ENCODE measurements at regions not wholly inside any gene's neighbourhood (a gene's known extent, or its start where the extent isn't known, plus 50 kb on each side); places are given as distances from the start of the nearest gene placed in this dataset.
A peak's percentile ranks its signal among the peaks of the same experiment; 100 is the strongest.
"Not testable (repeated sequence)": the region's sequence is repeated elsewhere in the genome, so short reads cannot be mapped to it uniquely, and the experiment has no call there.

- ATAC-seq (peak; percentile 19), DNase-seq (peak; percentile 11 to 48 (median 26))
- Histone ChIP-seq H3K36me3 (ENCODE audit: low read depth) (no peaks in the 10 kb centered on the region), H3K4me3 (no peak overlapping the region), H3K9me3 (no peaks in the 10 kb centered on the region), H3K4me1 (ENCODE audit: low read depth) (peaks cover 3% of the 10 kb centered on the region)
- intact Hi-C loops (cut with DNase I, micrococcal nuclease), result no loop called here
- TF ChIP-seq, protein P1, sequence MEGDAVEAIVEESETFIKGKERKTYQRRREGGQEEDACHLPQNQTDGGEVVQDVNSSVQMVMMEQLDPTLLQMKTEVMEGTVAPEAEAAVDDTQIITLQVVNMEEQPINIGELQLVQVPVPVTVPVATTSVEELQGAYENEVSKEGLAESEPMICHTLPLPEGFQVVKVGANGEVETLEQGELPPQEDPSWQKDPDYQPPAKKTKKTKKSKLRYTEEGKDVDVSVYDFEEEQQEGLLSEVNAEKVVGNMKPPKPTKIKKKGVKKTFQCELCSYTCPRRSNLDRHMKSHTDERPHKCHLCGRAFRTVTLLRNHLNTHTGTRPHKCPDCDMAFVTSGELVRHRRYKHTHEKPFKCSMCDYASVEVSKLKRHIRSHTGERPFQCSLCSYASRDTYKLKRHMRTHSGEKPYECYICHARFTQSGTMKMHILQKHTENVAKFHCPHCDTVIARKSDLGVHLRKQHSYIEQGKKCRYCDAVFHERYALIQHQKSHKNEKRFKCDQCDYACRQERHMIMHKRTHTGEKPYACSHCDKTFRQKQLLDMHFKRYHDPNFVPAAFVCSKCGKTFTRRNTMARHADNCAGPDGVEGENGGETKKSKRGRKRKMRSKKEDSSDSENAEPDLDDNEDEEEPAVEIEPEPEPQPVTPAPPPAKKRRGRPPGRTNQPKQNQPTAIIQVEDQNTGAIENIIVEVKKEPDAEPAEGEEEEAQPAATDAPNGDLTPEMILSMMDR (IDR thresholded peaks at IDR 0.05), result no peak
These were observed 139.2 kb upstream of the PALM2AKAP2 start for GRCh38 chr9:109640580-109641371.

GRCh38 chr9:109641372-109641659 is 138.7 kb upstream of the PALM2AKAP2 start:
- intact Hi-C loops (cut with DNase I, micrococcal nuclease), result no loop called here
- no peak overlapping the region for H3K4me3 ChIP-seq

DNA sequence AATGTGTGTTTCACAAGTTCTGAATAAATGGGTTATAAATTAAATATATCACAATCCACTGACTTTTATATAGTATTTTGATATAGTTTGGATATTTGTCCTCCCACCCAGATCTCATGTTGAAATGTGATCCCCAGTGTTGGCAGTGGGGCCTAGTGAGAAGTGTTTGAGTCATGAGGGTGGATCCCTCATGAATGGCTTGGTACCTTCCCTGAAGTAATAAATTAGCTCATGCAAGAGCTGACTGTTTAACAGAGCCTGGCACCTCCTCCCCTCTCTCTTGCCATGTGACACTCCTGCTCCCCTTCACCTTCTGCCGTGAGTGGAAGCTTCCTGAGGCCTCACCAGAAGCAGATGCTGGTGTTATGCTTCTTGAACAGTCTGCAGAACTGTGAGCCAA is 127.9 kb upstream of the PALM2AKAP2 start:
- ATAC-seq, result no peak
- no peaks in the 10 kb centered on the region for H3K4me1 ChIP-seq (ENCODE audit: low read depth)
- TF ChIP-seq, protein P1 (IDR thresholded peaks at IDR 0.05), result no peak
- H3K4me3 ChIP-seq, result no peak overlapping the region
- no peaks in the 10 kb centered on the region for H3K9me3 ChIP-seq
- no peak for DNase-seq
- intact Hi-C loops (cut with DNase I, micrococcal nuclease), result no loop called here
- no peaks in the 10 kb centered on the region for H3K36me3 ChIP-seq (ENCODE audit: low read depth)

More at GRCh38 chr9:109641372-109641659, 138.7 kb upstream of the PALM2AKAP2 start:
- no peak for ATAC-seq
- Histone ChIP-seq H3K36me3 (ENCODE audit: low read depth) (no peaks in the 10 kb centered on the region), H3K9me3 (no peaks in the 10 kb centered on the region), H3K4me1 (ENCODE audit: low read depth) (peaks cover 3% of the 10 kb centered on the region)
- TF ChIP-seq, protein P1 (IDR thresholded peaks at IDR 0.05), result no peak
- DNase-seq, result no peak

GRCh38 chr9:109652971-109653370 is 127.0 kb upstream of the PALM2AKAP2 start:
- H3K4me3 ChIP-seq, result no peak overlapping the region
- DNase-seq (no peak), ATAC-seq (no peak)
- no peaks in the 10 kb centered on the region for H3K9me3 ChIP-seq
- no peaks in the 10 kb centered on the region for H3K36me3 ChIP-seq (ENCODE audit: low read depth)
- intact Hi-C loops (cut with DNase I, micrococcal nuclease), result no loop called here
- TF ChIP-seq, protein P1 (IDR thresholded peaks at IDR 0.05), result no peak
- no peaks in the 10 kb centered on the region for H3K4me1 ChIP-seq (ENCODE audit: low read depth)

DNA sequence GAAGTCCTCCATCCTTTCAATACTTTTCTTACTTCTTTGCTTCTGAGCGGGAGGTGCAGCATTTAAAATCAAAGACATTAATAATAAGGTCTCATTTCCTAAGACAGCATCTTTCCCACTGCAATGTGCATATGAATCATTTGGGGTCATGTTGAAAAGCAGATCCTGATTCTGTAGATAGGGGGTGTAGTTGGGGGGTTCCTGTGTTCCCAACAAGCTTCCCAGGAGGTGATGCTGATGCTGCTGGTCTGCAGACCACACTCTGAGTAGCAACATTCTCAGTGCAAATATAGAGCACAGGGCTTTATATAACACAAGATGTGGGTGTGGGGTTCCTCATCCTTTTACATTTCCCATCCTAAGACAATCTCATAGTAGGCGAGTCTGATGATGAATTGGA is 126.5 kb upstream of the PALM2AKAP2 start:
- TF ChIP-seq, protein P1 (IDR thresholded peaks at IDR 0.05), result no peak
- no peak for ATAC-seq
- intact Hi-C loops (cut with DNase I, micrococcal nuclease), result no loop called here
- Histone ChIP-seq H3K36me3 (ENCODE audit: low read depth) (no peaks in the 10 kb centered on the region), H3K4me1 (ENCODE audit: low read depth) (no peaks in the 10 kb centered on the region), H3K4me3 (no peak overlapping the region), H3K9me3 (no peaks in the 10 kb centered on the region)
- DNase-seq, result no peak

- ATAC-seq; H3K36me3 ChIP-seq (ENCODE audit: low read depth); H3K9me3 ChIP-seq; H3K4me3 ChIP-seq; H3K4me1 ChIP-seq (ENCODE audit: low read depth); DNase-seq; intact Hi-C loops (cut with DNase I, micrococcal nuclease): not testable (repeated sequence)
These were observed 116.0 kb upstream of the PALM2AKAP2 start for GRCh38 chr9:109663978-109664377.

GRCh38 chr9:109665736-109666135 is 114.3 kb upstream of the PALM2AKAP2 start:
- H3K9me3 ChIP-seq; ATAC-seq; H3K4me1 ChIP-seq (ENCODE audit: low read depth); H3K4me3 ChIP-seq; H3K36me3 ChIP-seq (ENCODE audit: low read depth); intact Hi-C loops (cut with DNase I, micrococcal nuclease): not testable (repeated sequence)
- DNase-seq, result peak in 1 of 3 donors; percentile 5
